ENCODE measurements at regions not wholly inside any gene's neighbourhood (a gene's known extent, or its start where the extent isn't known, plus 50 kb on each side); places are given as distances from the start of the nearest gene placed in this dataset.

DNA sequence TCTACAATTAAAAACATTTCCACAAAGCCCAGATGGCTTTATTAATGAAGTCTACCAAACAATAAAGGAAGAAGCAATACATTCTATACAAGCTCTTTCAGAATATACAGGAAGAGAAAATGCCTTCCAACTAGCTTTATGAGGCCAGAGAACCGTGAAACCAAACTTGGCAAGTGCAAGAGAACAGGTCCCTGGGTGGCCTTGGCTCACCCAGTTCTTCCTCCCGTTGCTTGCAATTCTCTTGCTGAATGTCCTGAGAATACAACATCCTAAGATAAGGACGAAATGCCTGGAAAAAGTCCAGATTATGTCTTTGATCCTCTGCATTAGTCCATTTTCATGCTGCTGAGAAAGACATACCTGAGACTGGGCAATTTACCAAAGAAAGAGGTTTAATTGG, 204.9 kb downstream of the MAD2L1 start:
- no peak overlapping the region for H2AFZ ChIP-seq (ENCODE audit: low read depth)
- H3K36me3 ChIP-seq (ENCODE audit: insufficient read depth), result no peaks in the 10 kb centered on the region
- no peak overlapping the region for H3K9ac ChIP-seq
- H3K4me1 ChIP-seq (ENCODE audit: low read depth, poor library complexity, severe bottlenecking), result no peaks in the 10 kb centered on the region
- no peak overlapping the region for H3K4me2 ChIP-seq
- TF ChIP-seq, protein P1, sequence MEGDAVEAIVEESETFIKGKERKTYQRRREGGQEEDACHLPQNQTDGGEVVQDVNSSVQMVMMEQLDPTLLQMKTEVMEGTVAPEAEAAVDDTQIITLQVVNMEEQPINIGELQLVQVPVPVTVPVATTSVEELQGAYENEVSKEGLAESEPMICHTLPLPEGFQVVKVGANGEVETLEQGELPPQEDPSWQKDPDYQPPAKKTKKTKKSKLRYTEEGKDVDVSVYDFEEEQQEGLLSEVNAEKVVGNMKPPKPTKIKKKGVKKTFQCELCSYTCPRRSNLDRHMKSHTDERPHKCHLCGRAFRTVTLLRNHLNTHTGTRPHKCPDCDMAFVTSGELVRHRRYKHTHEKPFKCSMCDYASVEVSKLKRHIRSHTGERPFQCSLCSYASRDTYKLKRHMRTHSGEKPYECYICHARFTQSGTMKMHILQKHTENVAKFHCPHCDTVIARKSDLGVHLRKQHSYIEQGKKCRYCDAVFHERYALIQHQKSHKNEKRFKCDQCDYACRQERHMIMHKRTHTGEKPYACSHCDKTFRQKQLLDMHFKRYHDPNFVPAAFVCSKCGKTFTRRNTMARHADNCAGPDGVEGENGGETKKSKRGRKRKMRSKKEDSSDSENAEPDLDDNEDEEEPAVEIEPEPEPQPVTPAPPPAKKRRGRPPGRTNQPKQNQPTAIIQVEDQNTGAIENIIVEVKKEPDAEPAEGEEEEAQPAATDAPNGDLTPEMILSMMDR (conservative IDR thresholded peaks at IDR 0.05; ENCODE audit: low read depth, low read length), result no peak
- H3K79me2 ChIP-seq (ENCODE audit: insufficient read depth, low read depth), result no peaks in the 10 kb centered on the region
- no peak overlapping the region for H3K27ac ChIP-seq
- no peak overlapping the region for H3K4me3 ChIP-seq (IDR thresholded peaks at IDR 0.05; ENCODE audit: insufficient read depth, low read depth, low read length)
- H4K20me1 ChIP-seq (ENCODE audit: insufficient read depth), result no peaks in the 10 kb centered on the region
- no peaks in the 10 kb centered on the region for H3K27me3 ChIP-seq (ENCODE audit: insufficient read depth, low read depth)

DNA sequence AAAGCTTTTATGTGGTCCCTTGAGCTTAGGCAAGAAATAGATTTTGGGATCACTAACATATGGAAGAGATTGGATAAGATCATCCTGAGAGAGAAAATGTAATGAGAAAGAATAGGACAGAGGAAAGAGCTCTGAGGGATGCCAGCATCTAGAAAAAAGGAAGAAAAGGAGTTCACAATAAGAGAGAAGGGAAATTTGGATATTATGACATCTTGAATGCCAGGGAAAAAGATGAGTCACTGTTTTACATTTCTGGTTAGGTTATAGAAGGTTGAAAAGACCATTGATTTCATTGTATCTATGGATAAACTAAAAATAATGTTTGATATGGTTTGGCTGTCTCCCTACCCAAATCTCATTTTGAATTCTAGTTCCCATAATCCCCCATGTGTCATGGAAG, 208.5 kb downstream of the MAD2L1 start:
- TF ChIP-seq, protein P1 (conservative IDR thresholded peaks at IDR 0.05; ENCODE audit: low read depth, low read length), result no peak

DNA sequence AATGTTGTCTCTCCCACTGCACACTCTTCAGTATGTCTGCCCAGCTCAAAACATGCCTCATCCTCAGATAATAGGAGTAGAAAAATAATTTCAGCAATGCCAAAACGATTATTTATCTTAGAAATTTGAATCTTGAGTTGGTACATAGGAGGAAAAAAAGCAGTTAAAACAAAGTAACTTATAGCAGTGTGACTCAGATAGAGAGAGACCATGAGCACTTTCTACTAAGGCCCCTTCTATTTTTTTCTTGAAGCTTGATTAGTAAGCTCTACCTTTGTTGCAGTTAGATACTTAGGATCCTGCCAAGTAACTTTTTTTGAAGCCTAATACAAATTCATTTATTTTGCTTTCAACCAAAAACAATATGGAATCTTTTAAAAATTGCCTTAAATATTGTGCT, 212.3 kb downstream of the MAD2L1 start:
- H3K9ac ChIP-seq, result no peak overlapping the region
- no peaks in the 10 kb centered on the region for H3K4me1 ChIP-seq (ENCODE audit: low read depth, poor library complexity, severe bottlenecking)
- no peak overlapping the region for H3K27ac ChIP-seq
- H3K4me3 ChIP-seq (IDR thresholded peaks at IDR 0.05; ENCODE audit: insufficient read depth, low read depth, low read length), result no peak overlapping the region
- no peak overlapping the region for H3K4me2 ChIP-seq
- H3K27me3 ChIP-seq (ENCODE audit: insufficient read depth, low read depth), result no peaks in the 10 kb centered on the region
- no peak overlapping the region for H2AFZ ChIP-seq (ENCODE audit: low read depth)
- H4K20me1 ChIP-seq (ENCODE audit: insufficient read depth), result no peaks in the 10 kb centered on the region
- H3K36me3 ChIP-seq (ENCODE audit: insufficient read depth), result no peaks in the 10 kb centered on the region
- H3K79me2 ChIP-seq (ENCODE audit: insufficient read depth, low read depth), result no peaks in the 10 kb centered on the region
- TF ChIP-seq, protein P1 (conservative IDR thresholded peaks at IDR 0.05; ENCODE audit: low read depth, low read length), result no peak

More for the DNA sequence above, 208.5 kb downstream of the MAD2L1 start:
- no peaks in the 10 kb centered on the region for H3K4me1 ChIP-seq (ENCODE audit: low read depth, poor library complexity, severe bottlenecking)
- no peak overlapping the region for H3K4me3 ChIP-seq (IDR thresholded peaks at IDR 0.05; ENCODE audit: insufficient read depth, low read depth, low read length)
- no peaks in the 10 kb centered on the region for H3K36me3 ChIP-seq (ENCODE audit: insufficient read depth)
- H4K20me1 ChIP-seq (ENCODE audit: insufficient read depth), result no peaks in the 10 kb centered on the region
- H3K27ac ChIP-seq, result no peak overlapping the region
- H3K4me2 ChIP-seq, result no peak overlapping the region
- no peaks in the 10 kb centered on the region for H3K79me2 ChIP-seq (ENCODE audit: insufficient read depth, low read depth)
- H2AFZ ChIP-seq (ENCODE audit: low read depth), result no peak overlapping the region
- H3K9ac ChIP-seq, result no peak overlapping the region
- no peaks in the 10 kb centered on the region for H3K27me3 ChIP-seq (ENCODE audit: insufficient read depth, low read depth)

DNA sequence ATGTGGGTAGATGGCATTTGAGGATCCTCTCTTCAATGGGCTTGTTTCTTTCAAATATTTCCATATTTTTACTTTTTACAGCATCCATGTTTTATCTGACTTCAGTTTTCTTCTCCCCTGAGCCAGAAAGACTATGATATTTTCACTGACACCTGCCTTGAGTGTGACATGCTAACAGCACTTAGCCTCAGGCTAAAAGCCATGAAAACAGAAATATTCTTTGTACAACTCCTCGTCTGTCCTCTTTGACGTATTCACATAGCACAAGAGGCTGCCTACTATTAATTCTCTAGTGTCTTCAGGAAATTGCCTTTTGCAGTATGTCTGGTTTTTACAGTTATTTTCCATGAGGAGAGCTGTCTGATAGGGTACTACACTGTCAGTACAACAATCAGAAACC, 215.0 kb downstream of the MAD2L1 start:
- Histone ChIP-seq H3K9ac (no peak overlapping the region), H3K4me1 (ENCODE audit: low read depth, poor library complexity, severe bottlenecking) (no peaks in the 10 kb centered on the region), H3K4me2 (no peak overlapping the region), H4K20me1 (ENCODE audit: insufficient read depth) (no peaks in the 10 kb centered on the region), H3K27ac (no peak overlapping the region), H3K36me3 (ENCODE audit: insufficient read depth) (no peaks in the 10 kb centered on the region), H3K4me3 (IDR thresholded peaks at IDR 0.05; ENCODE audit: insufficient read depth, low read depth, low read length) (no peak overlapping the region), H3K27me3 (ENCODE audit: insufficient read depth, low read depth) (no peaks in the 10 kb centered on the region), H2AFZ (ENCODE audit: low read depth) (no peak overlapping the region), H3K79me2 (ENCODE audit: insufficient read depth, low read depth) (no peaks in the 10 kb centered on the region)
- TF ChIP-seq, protein P1 (conservative IDR thresholded peaks at IDR 0.05; ENCODE audit: low read depth, low read length), result no peak
